22Rv1 (cell line): ENCODE measurements at regions not wholly inside any gene's neighbourhood (a gene's known extent, or its start where the extent isn't known, plus 50 kb on each side); places are given as distances from the start of the nearest gene placed in this dataset.

ENCODE experiments used
- H3K27ac ChIP-seq: fragments of 450-650 bp; 2 replicates; pipeline ENCODE4 v1.5.1; 2017
- CTCF ChIP-seq: fragments of 450-650 bp; IDR thresholded peaks from 2 replicates; pipeline ENCODE4 v1.5.1; 2017; ENCODE audit warnings: mild to moderate bottlenecking
- ZFX ChIP-seq: fragments of 450-650 bp; IDR thresholded peaks from 2 replicates; pipeline ENCODE4 v1.6.1; 2017; ENCODE audit warnings: antibody characterized with exemption, borderline replicate concordance

- no peak overlapping the region for H3K27ac ChIP-seq
- no peak for TF ChIP-seq CTCF
These were observed 322.1 kb upstream of the NT5E start for GRCh38 chr6:85127696-85128243.

GRCh38 chr6:85127168-85127498 lies 322.8 kb upstream of the NT5E start:
- TF ChIP-seq ZFX (no peak), CTCF (peak; percentile 36)
- H3K27ac ChIP-seq: no peak overlapping the region

- H3K27ac ChIP-seq: no peak overlapping the region
- TF ChIP-seq CTCF (peak; percentile 78), ZFX (no peak)
These were observed 323.3 kb upstream of the NT5E start for GRCh38 chr6:85126485-85127167.

GRCh38 chr6:85125526-85125925 lies 324.4 kb upstream of the NT5E start:
- H3K27ac ChIP-seq: no peak overlapping the region
- TF ChIP-seq CTCF: no peak
- no peak for TF ChIP-seq ZFX

GRCh38 chr6:85124472-85125354 lies 325.2 kb upstream of the NT5E start:
- TF ChIP-seq ZFX (no peak), CTCF (no peak)
- no peak overlapping the region for H3K27ac ChIP-seq

GRCh38 chr6:85121158-85121557 lies 328.7 kb upstream of the NT5E start:
- TF ChIP-seq ZFX: no peak
- no peak for TF ChIP-seq CTCF
- no peak overlapping the region for H3K27ac ChIP-seq
